ENCODE measurements at regions not wholly inside any gene's neighbourhood (a gene's known extent, or its start where the extent isn't known, plus 50 kb on each side); places are given as distances from the start of the nearest gene placed in this dataset.

- no peak overlapping the region for H3K4me2 ChIP-seq (ENCODE audit: low read length)
- no TSS peak for BruUV-seq (replicated peaks)
- no peaks in the 10 kb centered on the region for H3K36me3 ChIP-seq (ENCODE audit: low read depth, low read length)
- no peaks in the 10 kb centered on the region for H3K79me2 ChIP-seq (ENCODE audit: low read length)
- H3K9me2 ChIP-seq (replicated peaks; ENCODE audit: low read length): no peaks in the 10 kb centered on the region
- no peak for ATAC-seq
- no peaks in the 10 kb centered on the region for H4K20me1 ChIP-seq (ENCODE audit: low read length)
- H3K27me3 ChIP-seq (ENCODE audit: low read length): peaks cover 52% of the 10 kb centered on the region
- H3K4me3 ChIP-seq (ENCODE audit: low read length): no peak overlapping the region
- H3K4me1 ChIP-seq (ENCODE audit: insufficient read depth, low read length): no peaks in the 10 kb centered on the region
- H3K27ac ChIP-seq (ENCODE audit: low read length): no peak overlapping the region
- no peak overlapping the region for H2AFZ ChIP-seq (ENCODE audit: low read length)
- TF ChIP-seq CTCF (conservative IDR thresholded peaks at IDR 0.05; ENCODE audit: low read depth, low read length) (no peak), EZH2 (IDR thresholded peaks at IDR 0.05; ENCODE audit: low read length, unreplicated experiment) (no peak), EZH2phosphoT487 (IDR thresholded peaks at IDR 0.05; ENCODE audit: borderline replicate concordance, low read length) (no peak)
- intact Hi-C loops (cut with micrococcal nuclease): no loop called here
- H3K9me3 ChIP-seq (ENCODE audit: low read length): no peaks in the 10 kb centered on the region
- H3F3A ChIP-seq (ENCODE audit: low read length, unreplicated experiment): no peaks in the 10 kb centered on the region
- ChIA-PET CTCF (no interaction called here), POLR2A (ENCODE audit: unreplicated experiment) (no interaction called here)
- no peak overlapping the region for H3K9ac ChIP-seq (ENCODE audit: low read length)
- DNase-seq: no peak
These were observed 94.0 kb downstream of the ING1 start for GRCh38 chr13:110807546-110807945.

GRCh38 chr13:110808138-110808537 lies 94.6 kb downstream of the ING1 start:
- H3K4me1 ChIP-seq (ENCODE audit: insufficient read depth, low read length): no peaks in the 10 kb centered on the region
- no peaks in the 10 kb centered on the region for H3K36me3 ChIP-seq (ENCODE audit: low read depth, low read length)
- H3K9me3 ChIP-seq (ENCODE audit: low read length): no peaks in the 10 kb centered on the region
- H3K27ac ChIP-seq (ENCODE audit: low read length): no peak overlapping the region
- ChIA-PET POLR2A (ENCODE audit: unreplicated experiment) (no interaction called here), CTCF (no interaction called here)
- H3K9me2 ChIP-seq (replicated peaks; ENCODE audit: low read length): no peaks in the 10 kb centered on the region
- H3K27me3 ChIP-seq (ENCODE audit: low read length): peaks cover 49% of the 10 kb centered on the region
- H3F3A ChIP-seq (ENCODE audit: low read length, unreplicated experiment): no peaks in the 10 kb centered on the region
- H3K9ac ChIP-seq (ENCODE audit: low read length): no peak overlapping the region
- H3K4me3 ChIP-seq (ENCODE audit: low read length): no peak overlapping the region
- H2AFZ ChIP-seq (ENCODE audit: low read length): no peak overlapping the region
- no peak overlapping the region for H3K4me2 ChIP-seq (ENCODE audit: low read length)
- no peak for DNase-seq
- no TSS peak for BruUV-seq (replicated peaks)
- TF ChIP-seq CTCF (conservative IDR thresholded peaks at IDR 0.05; ENCODE audit: low read depth, low read length) (no peak), EZH2phosphoT487 (IDR thresholded peaks at IDR 0.05; ENCODE audit: borderline replicate concordance, low read length) (no peak), EZH2 (IDR thresholded peaks at IDR 0.05; ENCODE audit: low read length, unreplicated experiment) (no peak)
- intact Hi-C loops (cut with micrococcal nuclease): no loop called here
- H3K79me2 ChIP-seq (ENCODE audit: low read length): no peaks in the 10 kb centered on the region
- no peak for ATAC-seq
- H4K20me1 ChIP-seq (ENCODE audit: low read length): no peaks in the 10 kb centered on the region

GRCh38 chr13:110809871-110810486 lies 96.5 kb downstream of the ING1 start:
- BruUV-seq (replicated peaks): no TSS peak
- no peak for DNase-seq
- H3K4me2 ChIP-seq (ENCODE audit: low read length): no peak overlapping the region
- no peak for ATAC-seq
- peaks cover under 1% of the 10 kb centered on the region; the same call in 1 of the 2 replicates for H3K4me1 ChIP-seq (ENCODE audit: insufficient read depth, low read length)
- no peaks in the 10 kb centered on the region for H3F3A ChIP-seq (ENCODE audit: low read length, unreplicated experiment)
- CTCF ChIA-PET: no interaction called here
- H3K79me2 ChIP-seq (ENCODE audit: low read length): no peaks in the 10 kb centered on the region
- no peaks in the 10 kb centered on the region for H3K9me2 ChIP-seq (replicated peaks; ENCODE audit: low read length)
- H3K9ac ChIP-seq (ENCODE audit: low read length): no peak overlapping the region
- peaks cover 36% of the 10 kb centered on the region for H3K27me3 ChIP-seq (ENCODE audit: low read length)
- no peak overlapping the region for H2AFZ ChIP-seq (ENCODE audit: low read length)
- H3K4me3 ChIP-seq (ENCODE audit: low read length): no peak overlapping the region
- POLR2A ChIA-PET (ENCODE audit: unreplicated experiment): no interaction called here
- H3K36me3 ChIP-seq (ENCODE audit: low read depth, low read length): no peaks in the 10 kb centered on the region
- no peak overlapping the region for H3K27ac ChIP-seq (ENCODE audit: low read length)
- H3K9me3 ChIP-seq (ENCODE audit: low read length): no peaks in the 10 kb centered on the region
- TF ChIP-seq EZH2 (IDR thresholded peaks at IDR 0.05; ENCODE audit: low read length, unreplicated experiment) (no peak), CTCF (conservative IDR thresholded peaks at IDR 0.05; ENCODE audit: low read depth, low read length) (no peak), EZH2phosphoT487 (IDR thresholded peaks at IDR 0.05; ENCODE audit: borderline replicate concordance, low read length) (no peak)
- no peaks in the 10 kb centered on the region for H4K20me1 ChIP-seq (ENCODE audit: low read length)
- intact Hi-C loops (cut with micrococcal nuclease): no loop called here

All from PC-3 (cell line).